HG02981 (cell line): ENCODE measurements at regions not wholly inside any gene's neighbourhood (a gene's known extent, or its start where the extent isn't known, plus 50 kb on each side); places are given as distances from the start of the nearest gene placed in this dataset.
"Not testable (repeated sequence)": the region's sequence is repeated elsewhere in the genome, so short reads cannot be mapped to it uniquely, and the experiment has no call there.

Source experiments
- ATAC-seq: cut with Tn5 transposase; IDR thresholded peaks from one replicate; pipeline ENCODE4 v1.9.1; 2021; ENCODE audit warnings: mild to moderate bottlenecking, moderate library complexity; ENCODE audit not compliant: unreplicated experiment

DNA sequence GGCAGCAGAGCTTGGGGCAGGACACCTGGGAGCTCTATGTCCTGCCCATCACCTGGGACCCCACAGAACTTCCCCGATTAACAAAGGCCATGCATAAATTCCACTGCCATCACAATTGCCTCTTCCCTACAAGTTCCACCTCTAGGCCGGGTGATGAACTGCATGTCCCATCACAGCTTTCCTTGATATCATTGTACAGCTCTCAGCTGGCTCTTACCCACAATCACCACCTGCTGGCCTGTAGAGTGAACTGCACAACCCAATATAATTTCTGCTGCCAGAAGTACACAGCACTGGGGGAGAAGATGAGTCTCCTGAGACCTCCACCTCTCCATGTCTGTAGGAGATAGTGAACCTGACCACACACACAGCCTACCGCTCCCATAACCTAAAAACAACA is 285.0 kb upstream of the AADAT start:
- peak; percentile 99 for ATAC-seq

DNA sequence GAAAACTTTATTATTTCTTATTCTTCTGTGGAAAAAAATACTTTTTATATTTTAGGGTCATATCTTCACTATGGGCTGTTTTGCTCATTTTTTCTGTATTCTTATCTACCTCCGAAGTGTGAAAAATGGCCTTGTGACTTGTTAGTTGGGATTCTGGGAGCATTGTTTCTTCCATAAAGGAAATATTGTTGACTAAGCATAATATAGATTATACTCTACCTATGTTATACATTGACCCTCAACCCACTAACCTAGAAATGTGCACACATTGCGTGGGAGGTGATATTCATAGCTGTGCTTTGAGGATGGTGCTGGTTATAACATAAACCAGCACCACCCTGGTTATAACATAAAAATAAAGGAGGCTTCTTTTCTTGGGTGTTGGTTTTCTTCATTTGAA is 259.2 kb upstream of the AADAT start:
- no peak for ATAC-seq

GRCh38 chr4:170347191-170347590 is 257.4 kb upstream of the AADAT start:
- not testable (repeated sequence) for ATAC-seq

DNA sequence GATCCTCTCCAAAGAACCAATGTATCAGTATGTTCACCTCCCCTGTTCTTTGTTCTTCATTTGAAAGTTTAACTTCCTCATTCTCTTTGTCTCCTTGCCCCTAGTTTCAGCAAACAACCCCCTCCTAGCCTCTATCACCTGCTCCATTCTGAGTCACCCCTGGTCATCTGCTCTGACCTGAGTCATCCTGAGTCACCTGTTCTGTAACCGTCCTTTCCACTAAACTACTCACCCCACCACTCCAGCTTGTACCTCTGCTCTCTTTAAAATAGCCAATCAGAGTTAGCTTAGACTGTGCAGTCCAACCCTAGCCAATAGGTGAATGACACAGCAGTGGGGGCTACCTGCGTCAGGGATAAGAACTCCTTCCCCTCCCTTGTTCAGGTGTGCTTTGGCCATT is 249.8 kb upstream of the AADAT start:
- ATAC-seq: no peak

- ATAC-seq: peak; percentile 92
These were observed 246.6 kb upstream of the AADAT start for GRCh38 chr4:170336238-170336775.

DNA sequence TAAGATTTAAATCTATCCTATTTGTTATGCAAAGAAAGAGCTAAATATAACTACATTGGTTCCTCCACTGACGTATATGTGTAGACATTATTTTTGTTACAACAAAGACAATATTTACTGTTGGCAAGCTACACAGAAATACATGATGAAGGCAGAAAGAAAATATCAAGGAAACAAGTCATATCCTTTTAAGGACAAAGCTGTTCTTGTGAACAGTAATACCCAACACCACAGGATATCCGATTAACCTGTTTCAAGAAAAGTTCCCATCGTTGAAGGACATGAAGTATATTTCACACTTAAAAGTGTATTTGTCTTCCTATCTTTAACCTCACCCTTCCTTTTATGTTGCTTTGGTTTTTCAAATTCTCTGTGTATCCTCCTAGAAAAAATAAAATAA is 235.8 kb upstream of the AADAT start:
- ATAC-seq: peak; percentile 77

DNA sequence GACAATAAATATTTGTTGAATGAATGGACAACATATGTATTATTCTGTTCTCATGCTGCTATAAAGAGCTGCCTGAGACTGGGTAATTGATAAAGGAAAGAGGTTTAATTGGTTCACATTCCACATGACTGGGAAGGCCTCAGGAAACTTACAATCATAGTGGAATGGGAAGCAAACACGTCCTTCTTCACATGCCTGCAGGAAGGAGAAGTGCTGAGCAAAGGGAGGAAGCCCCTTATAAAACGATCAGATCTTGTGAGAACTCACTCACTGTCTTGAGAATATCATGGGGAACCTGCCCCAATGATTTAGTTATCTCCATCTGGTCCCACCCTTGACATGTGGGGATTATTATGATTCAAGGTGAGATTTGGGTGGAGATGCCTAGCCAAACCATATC is 233.9 kb upstream of the AADAT start:
- no peak for ATAC-seq

- ATAC-seq: no peak
These were observed 217.4 kb upstream of the AADAT start for GRCh38 chr4:170307182-170307581.

DNA sequence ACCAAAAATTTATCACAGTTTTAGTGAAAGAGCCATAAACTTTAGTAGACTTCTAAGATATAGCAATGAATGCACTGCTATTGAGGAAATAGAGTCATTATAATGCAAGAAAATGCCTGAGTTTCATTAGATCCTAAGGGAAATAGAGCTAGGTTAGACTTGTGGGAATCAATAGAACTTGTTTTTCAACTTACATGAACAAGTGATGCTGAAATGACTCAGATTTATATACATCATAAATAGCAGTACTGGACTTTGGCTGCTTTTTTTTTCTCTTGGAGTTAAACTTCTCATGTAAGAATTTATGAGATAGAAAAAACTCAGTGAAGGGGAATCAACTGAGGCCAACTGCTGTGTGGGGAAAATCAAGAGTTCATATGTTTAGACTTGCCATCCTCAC is 216.5 kb upstream of the AADAT start:
- ATAC-seq: no peak

DNA sequence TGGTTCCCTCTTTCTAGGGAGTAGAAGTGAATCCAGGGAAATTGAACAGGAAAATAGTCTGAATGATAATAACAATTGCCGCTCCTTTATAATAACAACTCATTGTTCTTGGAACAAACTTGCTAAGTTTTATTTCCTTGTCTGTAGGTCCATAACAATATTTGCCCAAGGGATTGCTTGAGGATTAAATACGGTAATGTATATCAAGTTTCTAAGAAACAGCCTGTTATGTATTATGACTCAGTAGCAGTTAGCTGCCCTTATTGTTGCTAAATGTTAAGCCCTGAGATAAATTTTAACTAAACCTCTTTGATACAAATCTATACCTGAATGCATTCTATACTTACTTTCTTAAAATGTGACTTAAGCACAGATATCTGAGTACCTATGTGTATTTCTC is 215.9 kb upstream of the AADAT start:
- ATAC-seq: no peak

- no peak for ATAC-seq
These were observed 191.3 kb upstream of the AADAT start for GRCh38 chr4:170281027-170281426.

DNA sequence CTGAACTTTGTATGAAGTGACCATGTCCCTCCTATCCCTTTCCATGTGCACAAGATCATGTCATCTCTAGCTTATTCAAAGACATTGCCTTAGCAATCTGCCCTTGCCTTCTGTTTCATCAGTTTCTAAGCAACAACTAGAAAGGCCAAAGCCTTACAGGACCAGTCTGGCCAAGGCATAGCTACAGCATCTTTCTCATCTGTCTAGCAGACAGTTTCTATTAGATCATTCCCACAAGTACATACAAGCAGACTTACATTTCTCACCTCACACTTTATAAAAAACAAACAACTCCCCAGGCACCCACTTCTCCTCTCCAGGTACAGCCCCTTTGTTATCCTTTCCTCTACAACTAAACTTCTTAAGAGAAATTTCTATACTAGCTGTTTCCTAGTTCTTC is 188.7 kb upstream of the AADAT start:
- no peak for ATAC-seq

DNA sequence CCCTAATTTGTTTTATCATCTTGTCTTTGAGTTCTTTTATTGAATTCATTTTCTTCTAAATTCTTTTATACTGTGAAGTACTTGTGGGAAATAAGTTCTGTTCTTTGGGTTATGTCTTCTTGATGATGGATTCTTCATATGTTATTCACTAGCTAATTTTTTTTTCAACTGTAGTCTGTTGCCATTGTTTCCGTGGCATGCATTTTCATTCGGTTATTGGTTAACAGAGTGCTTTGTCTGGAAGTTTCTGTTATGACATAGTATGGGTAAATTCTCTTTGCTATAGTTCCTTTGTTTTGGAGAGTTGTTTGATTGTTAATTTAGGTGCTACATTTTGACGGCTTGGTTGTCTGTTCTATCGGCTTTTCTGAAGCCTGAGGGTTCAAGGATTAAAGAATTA is 184.9 kb upstream of the AADAT start:
- no peak for ATAC-seq

DNA sequence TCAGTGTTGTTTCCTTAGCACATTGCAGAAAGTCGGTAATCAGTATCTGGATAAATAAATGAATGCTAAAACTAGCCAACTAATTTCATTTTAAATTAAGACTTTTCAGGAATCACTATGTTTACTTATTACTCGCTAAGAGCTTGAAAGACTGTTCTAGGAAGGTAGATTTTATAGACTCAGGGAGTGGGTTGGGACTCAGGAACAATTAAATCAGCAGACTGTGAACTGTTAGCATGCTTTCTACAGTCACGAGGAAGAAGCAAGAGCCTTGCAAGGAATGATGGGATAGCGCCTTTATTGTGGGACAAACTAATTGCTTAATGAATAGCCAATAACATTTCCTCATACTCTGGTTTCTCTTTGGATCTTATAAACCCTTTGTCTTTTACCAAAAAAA is 183.2 kb upstream of the AADAT start:
- no peak for ATAC-seq

DNA sequence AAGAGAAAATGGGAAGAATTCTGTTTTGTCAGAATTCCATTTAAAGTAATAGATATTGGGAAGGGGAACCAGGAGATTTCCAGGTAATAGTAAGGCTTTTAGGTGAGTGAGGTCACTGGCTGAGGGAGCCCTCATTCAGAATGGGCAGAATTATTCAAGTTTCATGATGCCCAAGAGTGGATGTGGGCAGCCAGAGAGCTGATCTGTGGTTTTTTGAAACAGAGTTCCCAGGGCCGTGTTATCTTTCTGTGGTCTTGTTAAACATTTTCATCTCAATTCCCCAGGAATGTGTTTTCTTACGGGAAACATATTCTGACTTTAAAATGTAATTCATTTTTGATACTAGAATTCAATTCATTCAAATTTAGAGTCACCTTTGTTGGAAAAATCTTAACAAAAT is 182.0 kb upstream of the AADAT start:
- peak; percentile 58 for ATAC-seq

DNA sequence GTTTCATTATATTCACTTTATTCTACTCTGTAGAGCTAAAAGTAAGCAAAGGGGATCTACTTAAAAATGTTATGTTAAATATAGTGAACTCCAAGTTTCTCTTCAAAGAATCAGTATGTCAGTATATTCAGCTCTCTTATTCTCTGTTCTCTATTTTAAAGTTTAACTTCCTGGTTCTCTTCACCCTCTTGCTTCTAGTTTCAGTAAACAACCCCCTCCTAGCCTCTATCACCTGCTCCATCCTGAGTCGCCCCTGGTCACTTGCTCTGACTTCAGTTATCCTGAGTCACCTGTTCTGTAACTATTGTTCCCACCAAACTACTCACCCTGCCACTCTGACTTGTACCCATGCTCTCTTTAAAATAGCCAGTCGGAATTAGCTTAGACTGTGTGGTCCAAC is 180.9 kb upstream of the AADAT start:
- ATAC-seq: no peak

DNA sequence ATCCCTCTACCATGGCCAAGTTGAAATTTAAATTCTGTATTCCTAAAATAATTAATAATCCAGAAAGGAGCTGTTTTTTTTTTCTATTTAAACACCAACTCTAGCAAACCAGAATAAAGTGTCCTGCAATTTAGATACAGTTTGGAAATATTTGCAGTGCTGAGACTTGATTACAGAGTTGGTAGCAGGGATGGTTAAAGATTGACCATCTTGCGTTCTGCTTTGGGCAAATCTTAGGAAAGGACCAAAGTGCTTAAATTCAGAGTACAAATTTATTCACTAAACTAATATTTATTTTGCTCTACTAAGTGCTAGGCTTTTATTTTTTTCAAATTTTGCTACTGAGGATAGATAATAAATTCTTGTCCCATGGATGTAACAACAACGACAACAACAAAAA is 180.2 kb upstream of the AADAT start:
- no peak for ATAC-seq

DNA sequence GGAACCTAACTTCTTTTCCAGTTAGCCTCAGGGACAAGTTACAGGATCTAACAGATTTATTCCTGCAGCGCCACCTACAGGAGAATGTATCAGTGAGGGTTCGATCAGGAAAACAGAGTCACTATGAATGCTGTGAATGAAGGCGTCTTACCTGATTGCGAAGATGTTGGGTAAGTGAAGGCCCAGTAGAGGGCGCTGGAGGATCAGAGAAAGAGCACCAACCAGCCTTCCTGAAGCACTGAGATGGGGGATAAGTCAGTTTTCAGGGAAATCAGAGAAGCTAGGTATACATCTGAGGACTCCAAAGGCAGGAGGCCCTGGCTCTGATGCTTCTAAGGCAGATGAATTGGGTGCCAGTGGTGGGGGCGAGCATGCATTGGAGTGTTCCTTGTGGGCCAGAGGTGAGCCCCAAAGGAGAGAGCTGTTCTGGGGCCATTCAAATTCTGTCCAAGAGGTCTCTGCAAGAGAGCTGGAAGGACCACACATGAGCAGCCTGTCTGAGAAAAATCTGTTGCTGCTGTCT is 169.9 kb upstream of the AADAT start:
- ATAC-seq: peak; percentile 97

- no peak for ATAC-seq
These were observed 167.1 kb upstream of the AADAT start for GRCh38 chr4:170256807-170257206.

DNA sequence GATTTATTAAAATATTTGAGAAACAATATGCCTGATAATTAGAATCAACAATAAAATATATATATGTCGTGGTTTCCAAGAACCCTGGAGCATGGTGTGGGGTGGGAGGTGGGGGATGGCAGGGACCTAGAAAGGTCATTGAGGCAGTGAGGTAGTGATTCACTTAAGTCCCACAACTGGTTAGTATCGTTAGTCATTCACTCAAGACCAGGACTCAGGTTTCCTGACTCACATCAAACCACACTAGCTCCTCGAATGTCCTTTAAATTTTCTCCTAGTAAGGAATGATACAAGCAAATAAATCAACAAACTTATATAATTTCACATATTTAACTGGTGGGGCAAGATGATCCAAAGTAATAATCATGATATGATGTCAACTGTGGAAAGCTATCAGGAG is 158.8 kb upstream of the AADAT start:
- no peak for ATAC-seq

GRCh38 chr4:170248029-170248428 is 158.3 kb upstream of the AADAT start:
- no peak for ATAC-seq

- ATAC-seq: no peak
These were observed 157.8 kb upstream of the AADAT start for GRCh38 chr4:170247596-170247995.

GRCh38 chr4:170243662-170244288 is 154.0 kb upstream of the AADAT start:
- ATAC-seq: no peak
